RWPE2 (cell line): ENCODE measurements at regions not wholly inside any gene's neighbourhood (a gene's known extent, or its start where the extent isn't known, plus 50 kb on each side); places are given as distances from the start of the nearest gene placed in this dataset.

ENCODE experiments used
- ATAC-seq: fragments of 200-7000 bp; cut with Tn5 transposase; 3 replicates; pipeline ENCODE4 v1.9.1; 2021; ENCODE audit warnings: low read depth
- DNase-seq: peaks from one replicate; pipeline ENCODE4 v3.0.0-alpha.2; 2020; ENCODE audit warnings: low spot score
- H3K27ac ChIP-seq: fragments of 450-650 bp; 2 replicates; pipeline ENCODE4 v1.5.1; 2017; ENCODE audit warnings: mild to moderate bottlenecking; ENCODE audit not compliant: poor library complexity, severe bottlenecking
- H3K27me3 ChIP-seq: fragments of 250-450 bp; sonication (Bioruptor Pico); 2 replicates; pipeline ENCODE4 v1.5.1; 2021; ENCODE audit warnings: mild to moderate bottlenecking, moderate library complexity; ENCODE audit not compliant: insufficient read depth, poor library complexity, severe bottlenecking
- H3K36me3 ChIP-seq: fragments of 250-450 bp; sonication (Bioruptor Pico); 2 replicates; pipeline ENCODE4 v1.5.1; 2020; ENCODE audit warnings: low read depth, mild to moderate bottlenecking, moderate library complexity
- H3K4me1 ChIP-seq: fragments of 250-450 bp; sonication (Bioruptor Pico); 2 replicates; pipeline ENCODE4 v1.5.1; 2021; ENCODE audit warnings: mild to moderate bottlenecking, moderate library complexity; ENCODE audit not compliant: insufficient read depth, poor library complexity, severe bottlenecking
- H3K4me3 ChIP-seq: fragments of 250-450 bp; sonication (Bioruptor Pico); 2 replicates; pipeline ENCODE4 v1.5.1; 2021; ENCODE audit warnings: mild to moderate bottlenecking, moderate library complexity; ENCODE audit not compliant: severe bottlenecking
- H3K9me3 ChIP-seq: fragments of 250-450 bp; sonication (Bioruptor Pico); 2 replicates; pipeline ENCODE4 v1.5.1; 2021; ENCODE audit warnings: mild to moderate bottlenecking, moderate library complexity; ENCODE audit not compliant: severe bottlenecking
- CTCF ChIP-seq: fragments of 450-650 bp; IDR thresholded peaks from one replicate; pipeline ENCODE4 v1.5.1; 2017; ENCODE audit warnings: mild to moderate bottlenecking, moderate library complexity; ENCODE audit not compliant: poor library complexity, severe bottlenecking

DNA sequence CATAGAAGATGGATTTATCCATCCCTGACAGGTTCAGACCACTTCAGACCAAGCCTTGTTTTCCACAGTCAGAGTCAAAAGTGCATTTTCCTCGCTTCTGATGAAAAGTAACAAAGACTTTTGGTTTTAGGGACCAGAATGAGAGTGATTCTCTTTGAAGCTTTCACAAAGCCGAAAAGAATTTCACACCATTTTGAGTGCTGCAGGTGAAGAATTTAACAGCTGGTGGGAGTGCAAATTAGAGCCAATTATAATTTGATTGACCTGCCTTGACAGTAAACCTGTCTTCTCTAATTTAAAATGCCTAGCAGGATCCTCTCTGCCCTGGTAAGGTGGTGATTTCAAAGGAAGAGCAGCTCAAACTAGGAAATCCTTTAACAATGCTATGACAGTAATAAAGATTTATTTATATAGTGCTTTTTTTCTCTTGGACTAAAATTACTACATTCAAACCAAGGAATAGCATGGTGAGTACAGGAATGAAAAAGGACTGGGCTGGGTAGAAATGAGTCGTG lies 241.6 kb downstream of the HRH4 start:
- no peaks in the 10 kb centered on the region for H3K9me3 ChIP-seq
- ATAC-seq (no peak), DNase-seq (no peak)
- no peak overlapping the region for H3K27ac ChIP-seq
- no peaks in the 10 kb centered on the region for H3K4me1 ChIP-seq
- H3K27me3 ChIP-seq = no peaks in the 10 kb centered on the region
- TF ChIP-seq CTCF = no peak
- H3K4me3 ChIP-seq = no peak overlapping the region
- no peaks in the 10 kb centered on the region for H3K36me3 ChIP-seq

- Histone ChIP-seq H3K4me3 (no peak overlapping the region), H3K36me3 (no peaks in the 10 kb centered on the region), H3K4me1 (no peaks in the 10 kb centered on the region), H3K9me3 (no peaks in the 10 kb centered on the region), H3K27ac (no peak overlapping the region), H3K27me3 (no peaks in the 10 kb centered on the region)
- ATAC-seq = no peak
- no peak for TF ChIP-seq CTCF
- DNase-seq = no peak
Measured at GRCh38 chr18:24703316-24703715, 242.9 kb downstream of the HRH4 start.

DNA sequence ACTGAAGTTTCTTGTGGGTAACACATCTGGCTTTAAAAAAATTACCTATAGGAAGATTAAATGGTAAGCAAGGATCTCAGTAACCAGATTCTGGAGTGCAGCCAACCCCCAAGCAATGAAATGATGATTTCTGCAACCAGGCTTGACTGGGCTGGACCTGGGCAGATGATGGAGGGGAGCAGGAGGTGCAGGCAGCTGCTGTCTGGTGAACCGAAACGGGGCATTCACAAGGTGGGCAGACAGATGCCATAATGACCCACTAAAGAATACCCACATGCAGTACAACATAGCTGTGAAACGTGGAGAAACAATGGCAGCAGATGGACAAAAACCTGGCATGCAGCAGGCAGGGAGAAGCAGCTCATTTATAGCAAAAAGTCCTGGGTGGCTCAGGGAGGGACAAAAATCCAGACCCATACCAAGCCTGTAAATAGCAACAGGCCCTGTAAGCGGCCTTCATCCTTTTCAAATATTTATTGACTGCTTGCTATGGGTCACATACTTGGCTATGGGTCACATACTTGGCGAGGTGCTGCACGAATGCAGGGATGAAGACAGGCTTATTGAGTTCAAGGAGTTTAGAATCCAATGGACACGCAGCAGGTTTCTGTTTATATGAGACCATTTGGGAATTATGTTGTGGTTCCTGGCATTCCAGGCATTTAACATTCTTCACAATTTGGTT lies 244.7 kb downstream of the HRH4 start:
- no peaks in the 10 kb centered on the region for H3K9me3 ChIP-seq
- H3K4me3 ChIP-seq = no peak overlapping the region
- H3K36me3 ChIP-seq = no peaks in the 10 kb centered on the region
- no peaks in the 10 kb centered on the region for H3K4me1 ChIP-seq
- DNase-seq = no peak
- H3K27me3 ChIP-seq = no peaks in the 10 kb centered on the region
- no peak for TF ChIP-seq CTCF
- no peak for ATAC-seq
- no peak overlapping the region for H3K27ac ChIP-seq

GRCh38 chr18:24710474-24710873 lies 250.0 kb downstream of the HRH4 start:
- Histone ChIP-seq H3K27ac (no peak overlapping the region), H3K4me3 (no peak overlapping the region), H3K4me1 (no peaks in the 10 kb centered on the region), H3K9me3 (no peaks in the 10 kb centered on the region), H3K27me3 (no peaks in the 10 kb centered on the region), H3K36me3 (no peaks in the 10 kb centered on the region)
- TF ChIP-seq CTCF = no peak
- no peak for DNase-seq
- ATAC-seq = no peak

DNA sequence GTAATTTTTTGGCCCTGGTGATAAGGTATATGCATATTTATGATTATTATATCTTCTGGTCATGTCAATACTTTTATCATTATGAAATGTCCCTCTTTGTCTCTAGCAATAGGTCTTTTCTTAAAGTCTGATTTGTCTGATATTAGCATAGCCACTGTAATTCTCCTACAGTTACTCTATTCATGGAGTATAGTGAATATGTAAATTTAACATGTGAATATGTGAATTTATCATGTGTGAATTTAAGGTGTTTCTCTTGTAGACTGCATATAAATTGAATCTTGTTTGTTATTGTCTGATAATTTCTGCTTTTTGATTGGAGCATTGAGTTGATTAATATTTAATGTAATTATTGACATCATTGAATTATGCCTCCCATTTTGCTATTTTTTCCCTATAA lies 259.4 kb downstream of the HRH4 start:
- Histone ChIP-seq H3K36me3 (no peaks in the 10 kb centered on the region), H3K4me1 (no peaks in the 10 kb centered on the region), H3K27me3 (peaks cover 26% of the 10 kb centered on the region), H3K27ac (no peak overlapping the region), H3K4me3 (no peak overlapping the region), H3K9me3 (no peaks in the 10 kb centered on the region)
- no peak for DNase-seq
- no peak for TF ChIP-seq CTCF
- ATAC-seq = no peak
